GM10248 (cell line): ENCODE measurements at regions not wholly inside any gene's neighbourhood (a gene's known extent, or its start where the extent isn't known, plus 50 kb on each side); places are given as distances from the start of the nearest gene placed in this dataset.
"Not testable (repeated sequence)": the region's sequence is repeated elsewhere in the genome, so short reads cannot be mapped to it uniquely, and the experiment has no call there.

ENCODE experiments used
- CTCF ChIA-PET: fragments of 300-600 bp; sonication (Branson Sonifier 250); formaldehyde crosslinking; extraction: SDS; loops from one replicate; lab custom pipeline; 2021; ENCODE audit warnings: antibody characterized with exemption; lab: Yijun Ruan, JAX
- POLR2A ChIA-PET: fragments of 350-650 bp; sonication (Branson Sonifier 250); formaldehyde crosslinking; extraction: SDS; loops from one replicate; lab custom pipeline; 2020; ENCODE audit warnings: antibody characterized with exemption; lab: Yijun Ruan, JAX
- DNase-seq: peaks from one replicate; pipeline ENCODE4 v3.0.0; 2012; ENCODE audit errors: extremely low spot score
- TF ChIP-seq, protein P1 (sequence below): IDR thresholded peaks from 2 replicates; pipeline ENCODE4 v1.5.1; 2012; ENCODE audit warnings: mild to moderate bottlenecking, low read depth; ENCODE audit errors: extremely low read depth, missing control alignments, control extremely low read depth

DNA sequence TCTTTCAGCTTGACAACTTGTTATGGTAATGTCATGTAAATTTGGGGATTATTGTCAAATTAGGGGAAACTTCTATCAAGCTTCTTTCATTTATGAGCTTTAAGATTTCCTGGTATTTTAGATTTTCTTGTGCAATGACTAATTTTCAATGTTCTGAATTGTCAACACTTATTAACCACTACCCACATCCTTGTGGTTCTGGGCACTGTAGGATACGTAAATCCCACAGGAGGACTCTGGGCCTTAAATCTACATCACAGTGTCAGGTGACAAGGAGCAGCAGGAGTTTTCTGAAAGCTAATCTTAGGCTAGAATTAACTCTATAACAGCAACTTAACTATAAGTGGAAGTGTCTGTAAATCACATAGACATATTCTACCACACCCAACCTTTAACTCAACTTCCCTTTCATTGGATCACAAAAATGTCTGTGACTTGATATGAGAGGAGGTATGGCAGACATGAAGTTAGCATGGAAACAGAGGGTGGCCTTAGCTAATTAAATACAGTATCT is 397.7 kb downstream of the HLX start:
- CTCF ChIA-PET, result interaction anchor here (0.8 to 3.0 kb wide), 4 partner anchors 9 to 13 kb away, joined by 3 to 15 read pairs (median 3); no protein-coding TSS in a partner anchor
- no peak for DNase-seq
- POLR2A ChIA-PET, result no interaction called here
- TF ChIP-seq, protein P1, sequence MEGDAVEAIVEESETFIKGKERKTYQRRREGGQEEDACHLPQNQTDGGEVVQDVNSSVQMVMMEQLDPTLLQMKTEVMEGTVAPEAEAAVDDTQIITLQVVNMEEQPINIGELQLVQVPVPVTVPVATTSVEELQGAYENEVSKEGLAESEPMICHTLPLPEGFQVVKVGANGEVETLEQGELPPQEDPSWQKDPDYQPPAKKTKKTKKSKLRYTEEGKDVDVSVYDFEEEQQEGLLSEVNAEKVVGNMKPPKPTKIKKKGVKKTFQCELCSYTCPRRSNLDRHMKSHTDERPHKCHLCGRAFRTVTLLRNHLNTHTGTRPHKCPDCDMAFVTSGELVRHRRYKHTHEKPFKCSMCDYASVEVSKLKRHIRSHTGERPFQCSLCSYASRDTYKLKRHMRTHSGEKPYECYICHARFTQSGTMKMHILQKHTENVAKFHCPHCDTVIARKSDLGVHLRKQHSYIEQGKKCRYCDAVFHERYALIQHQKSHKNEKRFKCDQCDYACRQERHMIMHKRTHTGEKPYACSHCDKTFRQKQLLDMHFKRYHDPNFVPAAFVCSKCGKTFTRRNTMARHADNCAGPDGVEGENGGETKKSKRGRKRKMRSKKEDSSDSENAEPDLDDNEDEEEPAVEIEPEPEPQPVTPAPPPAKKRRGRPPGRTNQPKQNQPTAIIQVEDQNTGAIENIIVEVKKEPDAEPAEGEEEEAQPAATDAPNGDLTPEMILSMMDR, result no peak

DNA sequence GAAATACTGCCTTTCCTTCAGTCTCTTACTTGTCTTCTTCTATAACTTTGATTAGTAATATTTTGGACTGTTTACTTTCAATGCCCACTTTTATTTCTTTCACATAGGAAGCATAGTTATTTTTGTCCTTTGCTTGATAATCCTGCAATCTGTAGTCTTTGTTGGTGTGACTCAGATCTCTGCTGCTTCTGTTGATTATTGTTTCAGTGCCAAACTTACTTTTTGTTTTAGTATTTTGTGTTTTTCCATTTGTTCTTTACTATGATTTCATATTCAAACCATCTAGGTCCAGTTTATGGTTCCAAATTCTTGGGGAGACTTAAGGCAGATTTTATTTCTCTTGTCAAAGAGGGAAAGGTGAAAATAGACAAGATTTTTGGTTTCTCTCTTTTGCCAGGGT is 399.9 kb downstream of the HLX start:
- DNase-seq, result no peak
- TF ChIP-seq, protein P1, result no peak
- ChIA-PET CTCF (interaction anchor here (1.6 kb wide), 1 partner anchor 47 kb away, joined by 3 read pairs; no protein-coding TSS in a partner anchor), POLR2A (no interaction called here)

DNA sequence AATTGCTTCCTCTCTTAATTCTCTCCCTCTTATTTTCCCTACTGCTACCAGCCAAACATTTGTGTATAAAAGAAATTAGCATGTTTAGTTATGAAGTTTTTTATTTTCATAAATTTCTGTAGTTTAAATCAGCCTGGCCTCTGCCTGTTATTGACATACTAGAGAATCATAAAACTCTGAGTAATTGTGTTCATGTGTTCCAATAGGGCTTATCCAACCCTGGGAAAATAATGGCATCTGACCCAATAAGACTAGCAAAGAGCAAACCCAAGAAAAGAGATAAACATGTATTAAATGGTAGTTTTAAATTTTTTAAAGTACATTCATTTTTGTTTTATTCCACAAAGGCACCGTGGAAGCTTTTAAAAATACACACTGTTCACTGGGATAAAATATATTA is 404.3 kb downstream of the HLX start:
- TF ChIP-seq, protein P1, result no peak
- ChIA-PET POLR2A (no interaction called here), CTCF (interaction anchor here (1.3 kb wide), 1 partner anchor 11 kb away, joined by 3 read pairs; no protein-coding TSS in a partner anchor)
- DNase-seq, result no peak

DNA sequence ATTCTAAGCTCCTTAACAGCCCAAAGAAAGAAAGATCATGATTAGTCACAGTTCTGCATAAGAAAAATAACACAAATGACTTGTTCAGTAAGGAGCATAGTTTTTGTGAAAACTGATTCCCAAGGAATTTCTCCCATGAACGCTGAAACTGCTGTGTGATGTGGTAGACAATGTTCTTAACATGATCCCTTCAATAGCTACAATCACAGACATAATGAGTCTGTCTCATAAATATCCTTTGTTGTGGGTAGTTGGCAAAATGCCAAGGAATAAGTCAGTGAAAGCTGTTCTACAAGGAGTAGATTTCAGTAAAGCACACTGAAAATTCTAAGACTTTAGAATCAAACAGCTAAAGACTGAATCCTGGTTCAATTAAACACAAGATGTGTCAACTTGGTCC is 404.8 kb downstream of the HLX start:
- no peak for DNase-seq
- CTCF ChIA-PET, result interaction anchor here (1.3 kb wide), 1 partner anchor 11 kb away, joined by 3 read pairs; no protein-coding TSS in a partner anchor
- POLR2A ChIA-PET, result no interaction called here
- TF ChIP-seq, protein P1, result no peak

DNA sequence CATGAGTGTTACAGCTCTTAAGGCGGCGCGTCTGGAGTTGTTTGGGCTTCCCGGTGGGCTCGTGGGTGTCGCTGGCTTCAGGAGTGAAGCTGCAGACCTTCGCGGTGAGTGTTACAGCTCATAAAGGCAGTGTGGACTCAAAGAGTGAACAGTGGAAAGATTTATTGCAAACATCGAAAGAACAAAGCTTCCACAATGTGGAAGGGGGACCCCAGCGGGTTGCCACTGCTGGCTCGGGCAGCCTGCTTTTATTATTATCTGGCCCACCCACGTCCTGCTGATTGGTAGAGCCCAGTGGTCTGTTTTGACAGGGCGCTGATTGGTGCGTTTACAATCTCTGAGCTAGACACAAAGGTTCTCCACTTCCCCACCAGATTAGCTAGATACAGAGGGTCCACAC is 405.7 kb downstream of the HLX start:
- DNase-seq, result not testable (repeated sequence)

DNA sequence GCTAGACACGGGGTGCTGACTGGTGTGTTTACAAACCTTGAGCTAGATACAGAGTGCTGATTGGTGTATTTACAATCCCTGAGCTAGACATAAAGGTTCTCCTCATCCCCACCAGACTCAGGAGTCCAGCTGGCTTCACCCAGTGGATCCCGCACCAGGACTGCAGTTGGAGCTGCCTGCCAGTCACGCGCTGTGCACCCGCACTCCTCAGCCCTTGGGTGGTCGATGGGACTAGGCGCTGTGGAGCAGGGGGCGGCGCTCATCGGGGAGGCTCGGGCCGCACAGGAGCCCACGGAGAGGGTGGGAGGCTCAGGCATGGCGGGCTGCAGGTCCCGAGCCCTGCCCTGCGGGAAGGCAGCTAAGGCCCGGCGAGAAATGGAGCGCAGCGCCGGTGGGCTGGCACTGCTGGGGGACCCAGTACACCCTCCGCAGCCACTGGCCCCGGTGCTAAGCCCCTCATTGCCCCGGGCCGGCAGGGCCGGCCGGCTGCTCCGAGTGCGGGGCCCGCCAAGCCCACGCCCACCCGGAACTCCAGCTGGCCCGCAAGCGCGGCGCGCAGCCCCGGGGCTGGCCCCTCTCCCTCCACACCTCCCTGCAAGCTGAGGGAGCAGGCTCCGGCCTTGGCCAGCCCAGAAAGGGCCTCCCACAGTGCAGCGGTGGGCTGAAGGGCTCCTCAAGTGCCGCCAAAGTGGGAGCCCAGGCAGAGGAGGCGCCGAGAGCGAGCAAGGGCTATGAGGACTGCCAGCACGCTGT is 406.4 kb downstream of the HLX start:
- DNase-seq, POLR2A ChIA-PET, CTCF ChIA-PET: not testable (repeated sequence)

More for the DNA sequence above, 405.7 kb downstream of the HLX start:
- POLR2A ChIA-PET, result not testable (repeated sequence)
- CTCF ChIA-PET, result interaction anchor here (1.3 kb wide), 1 partner anchor 10 kb away, joined by 3 read pairs; no protein-coding TSS in a partner anchor

DNA sequence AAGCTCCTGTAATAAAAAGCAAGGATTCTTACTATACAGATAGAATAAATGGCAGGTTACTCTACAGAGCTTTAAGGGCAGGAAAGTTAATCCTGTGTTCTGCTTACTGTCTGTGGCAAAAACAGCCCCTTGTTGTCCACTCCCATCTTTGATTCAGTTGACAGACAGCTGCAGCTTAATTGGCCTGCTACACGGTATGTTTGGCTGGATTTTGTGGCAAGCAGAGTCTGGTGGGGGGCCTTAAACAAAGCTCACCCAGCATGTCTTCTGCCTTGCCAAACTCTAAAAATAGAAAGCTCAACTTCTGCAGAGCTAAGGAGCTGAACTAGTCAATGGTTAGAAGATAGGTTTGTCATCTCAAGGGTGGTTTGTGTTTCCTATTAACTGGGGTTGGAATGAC is 407.2 kb downstream of the HLX start:
- POLR2A ChIA-PET, result no interaction called here
- TF ChIP-seq, protein P1, result no peak
- DNase-seq, result no peak
- CTCF ChIA-PET, result interaction anchor here (1.0 to 1.1 kb wide), 2 partner anchors 10 to 23 kb away, joined by 3 read pairs; no protein-coding TSS in a partner anchor
